ENCODE measurements at regions not wholly inside any gene's neighbourhood (a gene's known extent, or its start where the extent isn't known, plus 50 kb on each side); places are given as distances from the start of the nearest gene placed in this dataset.

GRCh38 chr11:23903044-23903704 is 593.7 kb upstream of the LUZP2 start:
- no peak for TF ChIP-seq EZH2phosphoT487 (IDR thresholded peaks at IDR 0.05; ENCODE audit: insufficient read depth, low read depth)
- no peak for TF ChIP-seq EZH2 (IDR thresholded peaks at IDR 0.05; ENCODE audit: insufficient read depth, poor library complexity, severe bottlenecking)

All from GM23248 (cell line).